SU-DHL-6 (cell line): ENCODE measurements at regions not wholly inside any gene's neighbourhood (a gene's known extent, or its start where the extent isn't known, plus 50 kb on each side); places are given as distances from the start of the nearest gene placed in this dataset.

Experiments
- CTCF ChIP-seq: fragments of 200-600 bp; sonication (generic); IDR thresholded peaks from one replicate; pipeline ENCODE4 v1.5.1; 2017; ENCODE audit warnings: antibody characterized with exemption, mild to moderate bottlenecking, low read length, moderate library complexity; ENCODE audit not compliant: insufficient read depth, poor library complexity, severe bottlenecking
- EZH2phosphoT487 ChIP-seq: fragments of 200-600 bp; sonication (generic), shearing (Covaris generic); conservative IDR thresholded peaks from 2 replicates; pipeline ENCODE4 v1.6.1; 2018; ENCODE audit warnings: mild to moderate bottlenecking, antibody characterized with exemption, low read length, moderate library complexity, mixed read lengths

- TF ChIP-seq CTCF (no peak), EZH2phosphoT487 (no peak)
Observed at GRCh38 chr1:56286506-56286905, 292.9 kb downstream of the PLPP3 start.
